NCI-H1436 (cell line): ENCODE measurements at regions not wholly inside any gene's neighbourhood (a gene's known extent, or its start where the extent isn't known, plus 50 kb on each side); places are given as distances from the start of the nearest gene placed in this dataset.
"Not testable (repeated sequence)": the region's sequence is repeated elsewhere in the genome, so short reads cannot be mapped to it uniquely, and the experiment has no call there.

Source experiments
- DNase-seq: peaks from one replicate; lab custom pipeline; 2025; lab: John Stamatoyannopoulos, UW

- DNase-seq = peak; percentile 56
These were observed 69.8 kb downstream of the GADD45G start for GRCh38 chr9:89674667-89675057.

DNA sequence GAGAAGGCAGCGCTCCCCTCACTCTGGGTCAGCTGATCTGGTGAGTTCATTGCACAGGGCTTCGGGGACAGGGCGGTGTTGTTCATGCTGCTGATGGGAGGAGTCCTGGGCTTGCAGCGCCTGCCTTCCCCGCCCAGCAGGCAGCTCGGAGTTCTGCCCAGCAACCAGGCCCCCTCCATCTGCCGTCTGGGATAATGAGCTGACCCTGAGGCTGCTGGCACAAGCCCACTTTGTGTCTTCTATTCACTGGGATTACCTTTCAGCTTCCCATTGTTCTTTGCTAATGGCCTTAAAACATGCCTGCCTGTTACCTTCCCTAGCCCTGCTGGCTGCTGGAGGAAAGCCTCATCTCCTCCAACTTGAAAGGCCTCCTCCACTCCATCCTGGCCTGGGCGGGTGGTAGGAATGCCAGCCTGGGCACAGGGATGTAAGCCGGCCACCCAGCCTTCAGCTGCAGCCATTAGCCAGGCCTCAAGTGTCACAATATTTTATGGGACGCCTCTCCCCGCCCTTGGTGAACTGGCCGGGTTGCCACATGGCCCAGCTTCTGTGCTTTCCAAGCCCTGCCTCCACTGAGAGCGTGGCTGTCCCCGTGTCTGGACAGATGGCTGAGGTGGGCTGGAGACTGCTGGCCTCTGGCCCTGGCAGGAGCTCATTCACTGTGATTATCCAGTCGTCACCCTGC, 70.4 kb downstream of the GADD45G start:
- DNase-seq = peak; percentile 91

- DNase-seq = peak; percentile 67
These were observed 71.5 kb downstream of the GADD45G start for GRCh38 chr9:89676281-89676680.

GRCh38 chr9:89677702-89678395, 73.0 kb downstream of the GADD45G start:
- peak; percentile 66 for DNase-seq

GRCh38 chr9:89678396-89679015, 73.7 kb downstream of the GADD45G start:
- DNase-seq = no peak

DNA sequence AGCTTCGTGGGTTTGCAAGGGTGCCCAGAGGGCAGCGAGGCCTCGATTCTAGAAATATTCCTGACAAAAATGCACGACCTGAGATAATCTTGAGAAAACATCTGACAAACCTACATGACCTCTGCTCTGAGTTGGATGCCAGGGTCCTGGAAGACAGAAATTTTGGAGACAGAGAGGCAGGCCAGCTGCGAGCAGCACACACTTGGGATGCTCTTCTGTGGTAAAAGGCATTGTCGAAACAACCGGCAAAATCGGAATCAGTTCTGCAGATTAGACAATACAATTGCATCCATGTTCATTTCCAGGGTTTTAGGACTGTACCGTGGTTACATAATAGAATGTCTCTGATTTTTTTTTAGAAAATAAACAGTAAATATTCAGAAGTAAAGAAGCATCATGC, 74.2 kb downstream of the GADD45G start:
- DNase-seq = no peak

DNA sequence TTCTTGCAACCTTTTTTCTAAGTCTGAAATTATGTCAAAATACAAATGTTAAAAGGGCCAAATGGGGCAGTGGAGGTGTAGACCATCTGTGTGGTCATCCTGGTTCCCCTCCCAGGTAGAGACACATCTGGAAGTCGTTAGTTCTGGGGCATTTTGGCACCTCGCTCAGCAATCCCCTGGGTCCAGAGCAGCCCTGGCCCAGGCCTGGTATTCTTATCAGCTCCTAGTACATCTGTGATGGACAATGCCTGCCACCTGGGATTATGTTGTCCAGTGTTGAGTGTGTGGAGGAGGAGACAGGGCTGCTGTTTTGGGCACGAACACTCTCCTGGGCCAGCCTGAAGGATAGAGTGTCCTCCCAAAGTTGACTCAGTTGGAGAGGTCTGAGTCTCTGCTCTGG, 74.8 kb downstream of the GADD45G start:
- DNase-seq = no peak

- DNase-seq = no peak
These were observed 76.0 kb downstream of the GADD45G start for GRCh38 chr9:89680547-89681467.

DNA sequence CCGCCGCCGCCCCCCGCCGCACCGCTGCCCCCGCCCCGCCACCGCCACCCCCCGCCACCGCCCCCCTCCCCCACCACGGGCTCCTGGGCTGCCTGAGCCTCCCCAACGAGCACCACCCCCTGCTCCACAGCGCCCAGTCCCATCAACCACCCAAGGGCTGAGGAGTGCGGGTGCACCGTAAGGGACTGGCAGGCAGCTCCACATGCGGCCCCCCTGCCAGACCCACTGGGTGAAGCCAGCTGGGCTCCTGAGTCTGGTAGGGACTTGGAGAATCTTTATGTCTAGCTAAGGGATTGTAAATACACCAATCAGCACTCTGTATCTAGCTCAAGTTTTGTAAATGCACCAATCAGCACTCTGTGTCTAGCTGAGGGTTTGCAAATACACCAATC, 76.7 kb downstream of the GADD45G start:
- DNase-seq = not testable (repeated sequence)

DNA sequence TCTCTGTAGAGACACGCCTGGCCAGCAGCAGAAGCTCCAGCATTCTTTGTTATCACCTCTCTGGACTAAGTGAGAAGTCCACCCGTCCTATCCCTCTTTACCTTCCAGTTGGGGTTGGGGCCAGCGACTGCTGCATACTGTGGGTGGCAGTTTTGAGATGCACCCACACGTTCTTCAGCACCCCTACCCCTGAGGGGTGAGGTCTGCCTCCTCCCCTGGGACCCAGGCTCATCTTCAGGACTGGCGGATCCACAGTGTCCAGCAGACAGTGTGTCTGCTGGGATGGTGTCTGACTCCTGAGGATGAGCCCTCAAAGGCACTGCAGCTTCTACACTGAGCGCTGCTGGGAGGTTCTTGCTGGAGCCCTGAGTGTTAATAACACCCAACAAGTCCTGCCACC, 78.8 kb downstream of the GADD45G start:
- DNase-seq = no peak

DNA sequence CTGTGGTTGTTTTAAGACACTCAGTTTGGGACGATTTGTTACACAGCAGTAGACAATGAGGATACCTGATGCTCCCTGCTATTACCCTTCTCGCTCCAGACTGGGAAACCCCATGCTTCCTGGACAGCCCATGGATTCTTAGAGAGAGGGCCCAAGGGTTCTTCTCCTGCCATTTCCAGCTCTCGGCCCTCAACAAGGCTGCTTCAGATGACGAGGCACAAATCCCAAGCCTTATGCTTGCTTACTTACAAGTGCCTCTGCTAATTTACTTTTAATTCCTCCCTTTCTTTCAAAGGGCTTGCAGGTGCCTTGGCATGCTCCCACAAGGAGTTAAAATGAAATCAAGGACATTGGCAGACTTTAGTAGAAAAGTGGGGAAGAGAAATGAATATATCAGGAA, 79.4 kb downstream of the GADD45G start:
- no peak for DNase-seq

DNA sequence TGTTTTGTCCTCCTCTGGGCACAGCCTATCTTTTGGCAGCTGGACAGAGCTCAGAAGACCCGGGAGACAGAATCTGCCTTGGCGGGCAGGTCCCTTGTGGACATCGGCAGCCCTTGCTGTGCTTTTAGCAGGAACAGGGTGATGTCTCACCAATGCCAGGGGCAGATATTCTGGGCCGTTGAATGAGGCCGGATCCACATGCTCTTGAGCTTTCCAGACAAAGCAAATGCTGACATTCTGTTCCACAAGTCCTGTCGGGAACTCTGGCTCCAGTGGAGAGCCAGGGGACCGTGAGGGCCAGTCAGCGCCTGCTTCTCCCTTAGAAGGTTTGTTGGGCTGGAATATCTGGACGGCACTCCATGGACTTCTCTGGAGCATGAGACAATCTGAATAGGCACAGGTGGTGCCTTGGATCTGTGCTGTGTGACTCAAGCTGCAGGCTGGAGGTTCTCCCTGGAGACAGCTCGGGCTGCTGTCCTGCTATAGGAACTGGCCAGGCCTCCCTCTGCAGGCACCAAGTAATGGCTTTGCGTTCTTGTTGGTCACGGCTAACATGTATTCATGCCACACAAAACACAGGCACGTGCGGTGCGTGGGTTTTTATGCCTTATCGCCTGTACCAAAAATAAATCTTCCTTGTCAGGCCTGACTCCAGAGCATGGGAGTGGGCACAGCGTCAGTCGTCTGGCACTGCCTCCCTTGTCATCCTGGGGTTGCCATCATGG, 80.3 kb downstream of the GADD45G start:
- no peak for DNase-seq

DNA sequence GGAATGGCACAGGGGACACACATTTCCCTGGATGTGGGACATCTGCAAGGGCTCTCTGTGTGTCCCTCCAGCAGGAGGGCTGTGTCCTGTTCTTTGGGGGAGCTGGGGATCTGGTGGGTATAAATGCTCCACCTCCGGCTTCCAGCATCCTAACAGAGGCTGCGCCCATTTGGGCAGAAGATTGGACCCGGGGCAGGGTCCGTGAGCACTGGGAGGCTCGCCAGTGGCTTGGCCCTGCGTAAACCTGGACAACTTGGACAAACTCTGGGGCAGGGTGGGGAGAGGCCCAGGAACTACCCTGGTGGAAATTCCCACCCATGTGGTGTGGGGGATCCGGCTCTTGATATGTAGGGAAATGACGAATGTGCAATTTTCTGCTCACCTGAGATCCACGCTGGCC, 80.9 kb downstream of the GADD45G start:
- DNase-seq = no peak

DNA sequence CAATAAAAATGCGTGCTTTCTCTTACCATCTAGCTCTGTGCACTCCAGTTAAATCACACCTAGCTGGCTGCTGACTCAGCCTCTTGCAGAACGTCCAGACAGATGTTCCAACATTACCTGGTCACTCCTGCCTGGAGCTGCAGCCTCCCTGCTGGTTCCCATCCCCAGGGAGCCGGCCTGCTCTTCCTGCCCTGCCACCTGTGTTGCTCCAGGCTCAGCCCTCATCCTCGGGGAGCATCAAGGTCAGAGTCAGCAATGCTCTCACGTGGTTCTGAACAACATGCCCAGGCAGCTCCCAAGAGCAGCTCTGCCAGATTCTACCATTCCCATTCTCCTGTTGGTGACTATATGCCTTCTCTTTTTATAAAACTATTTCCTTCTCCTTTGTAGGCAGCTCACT, 81.3 kb downstream of the GADD45G start:
- DNase-seq = no peak

DNA sequence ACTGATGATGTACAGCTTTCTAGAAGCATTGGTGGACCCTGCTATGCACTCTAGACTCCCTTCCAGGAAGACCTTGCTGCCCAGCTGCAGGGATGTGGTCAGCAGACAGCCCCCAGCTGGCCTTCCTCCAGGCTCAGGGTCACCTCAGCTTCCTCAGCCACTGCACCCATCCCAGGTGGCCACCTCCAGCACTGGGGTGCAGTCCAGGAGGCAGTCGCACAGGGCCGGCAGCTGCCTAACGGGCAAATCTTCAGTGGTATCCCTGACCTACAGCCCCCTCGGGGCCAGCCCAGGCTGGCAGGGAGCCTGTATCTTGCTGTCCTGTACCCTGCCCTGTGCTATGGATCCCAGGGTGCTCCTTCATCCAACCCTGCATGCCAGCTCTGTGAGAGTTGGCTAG, 81.8 kb downstream of the GADD45G start:
- DNase-seq = no peak

- DNase-seq = no peak
These were observed 82.4 kb downstream of the GADD45G start for GRCh38 chr9:89687188-89687587.

DNA sequence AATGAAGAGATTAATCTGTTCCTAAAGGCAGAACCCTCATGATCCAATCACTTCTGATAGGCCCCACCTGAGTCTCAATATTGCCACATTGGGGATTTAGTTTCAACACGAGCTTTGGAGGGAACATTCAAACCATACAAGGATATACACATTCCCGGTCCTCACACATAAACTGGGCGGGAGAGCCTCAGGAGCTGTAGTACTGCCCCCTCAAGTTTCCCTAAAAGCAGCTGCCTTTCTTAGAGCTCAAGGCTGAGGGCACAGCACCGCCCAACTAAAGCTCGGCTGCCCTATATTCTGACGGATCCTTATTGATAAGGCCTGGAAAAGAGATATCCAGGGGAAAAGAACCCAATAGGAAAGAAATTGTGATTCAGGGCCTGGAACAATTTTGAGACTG, 83.0 kb downstream of the GADD45G start:
- DNase-seq = no peak

DNA sequence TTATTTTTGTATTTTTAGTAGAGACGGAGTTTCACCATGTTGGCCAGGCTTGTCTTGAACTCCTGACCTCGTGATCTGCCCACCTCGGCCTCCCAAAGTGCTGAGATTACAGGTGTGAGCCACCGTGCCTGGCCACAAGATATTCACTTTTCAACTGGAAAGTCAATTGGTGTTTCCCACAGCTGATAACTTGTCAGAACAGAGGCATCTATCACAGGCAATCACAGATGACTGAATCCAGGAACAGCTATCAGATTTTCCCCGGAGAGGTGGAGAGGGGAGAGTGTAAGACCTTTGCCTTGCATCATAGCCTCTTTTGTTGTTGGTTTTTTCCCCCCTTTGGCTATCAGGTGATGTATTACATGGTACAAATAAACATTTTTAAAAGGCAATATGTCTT, 84.5 kb downstream of the GADD45G start:
- DNase-seq = not testable (repeated sequence)

- DNase-seq = no peak
These were observed 85.6 kb downstream of the GADD45G start for GRCh38 chr9:89690334-89690912.

- no peak for DNase-seq
These were observed 90.7 kb downstream of the GADD45G start for GRCh38 chr9:89695441-89695891.

DNA sequence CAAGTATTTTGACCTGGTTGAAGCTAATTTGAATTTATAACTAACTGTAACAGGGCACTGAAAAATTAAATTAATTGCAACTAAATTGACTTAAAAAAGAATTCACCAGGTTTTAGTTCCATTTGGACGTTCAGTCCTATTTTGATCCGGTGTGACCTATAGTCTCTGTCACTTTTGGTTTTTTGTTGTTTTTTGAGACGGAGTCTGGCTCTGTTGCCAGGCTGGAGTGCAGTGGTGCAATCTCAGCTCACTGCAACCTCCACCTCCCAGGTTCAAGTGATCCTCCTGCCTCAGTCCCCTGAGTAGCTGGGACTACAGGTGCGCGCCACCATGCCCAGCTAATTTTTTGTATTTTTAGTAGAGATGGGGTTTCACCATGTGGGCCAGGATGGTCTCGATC, 91.2 kb downstream of the GADD45G start:
- not testable (repeated sequence) for DNase-seq
